ENCODE measurements at regions not wholly inside any gene's neighbourhood (a gene's known extent, or its start where the extent isn't known, plus 50 kb on each side); places are given as distances from the start of the nearest gene placed in this dataset.

DNA sequence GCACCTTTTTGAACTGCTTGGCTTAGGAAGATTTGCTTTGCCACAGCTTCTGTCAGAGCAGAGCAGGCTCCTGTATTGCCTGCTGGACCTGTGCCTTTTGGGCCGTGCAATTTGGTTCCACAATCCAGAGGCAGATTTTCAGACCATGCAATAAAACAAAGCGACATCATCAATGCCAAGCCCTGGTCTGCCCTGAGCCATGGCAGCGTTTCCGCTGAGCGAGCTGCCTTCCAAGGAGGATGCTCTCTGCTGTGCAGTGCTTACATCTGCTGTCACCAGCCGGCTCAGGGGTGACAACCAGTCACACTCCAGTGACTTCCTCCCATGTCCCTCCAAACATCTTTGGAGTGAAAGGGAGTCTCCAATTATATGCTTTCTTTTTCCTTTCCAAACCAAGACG lies 282.2 kb downstream of the CDH26 start:
- DNase-seq (ENCODE audit: low read depth in 1 of 2, low spot score in 1 of 2): no peak

DNA sequence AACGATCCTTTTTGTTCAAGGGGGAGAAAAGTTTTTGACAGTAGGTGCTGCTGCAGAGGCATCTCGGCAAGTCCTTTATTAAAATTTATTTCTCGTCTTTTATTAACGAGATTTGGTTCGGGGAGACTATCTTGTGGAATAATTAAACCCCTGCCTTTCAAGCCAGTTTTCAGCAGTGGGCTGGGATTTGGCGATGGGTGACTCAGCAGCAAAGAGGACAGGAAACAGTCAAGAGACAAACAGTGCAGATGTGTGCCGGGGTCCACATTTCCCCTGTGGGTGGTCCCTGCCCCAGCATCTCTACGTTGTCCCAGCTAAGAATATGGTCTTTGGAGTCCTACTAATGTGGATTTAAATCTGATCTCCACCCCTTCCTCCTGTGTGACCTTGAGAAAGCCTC lies 282.8 kb downstream of the CDH26 start:
- no peak for DNase-seq (ENCODE audit: low read depth in 1 of 2, low spot score in 1 of 2)

- no peak for DNase-seq (ENCODE audit: low read depth in 1 of 2, low spot score in 1 of 2)
Observed at GRCh38 chr20:60242836-60243505, 284.7 kb downstream of the CDH26 start.

- no peak for DNase-seq (ENCODE audit: low read depth in 1 of 2, low spot score in 1 of 2)
Observed at GRCh38 chr20:60244373-60245146, 286.3 kb downstream of the CDH26 start.

DNA sequence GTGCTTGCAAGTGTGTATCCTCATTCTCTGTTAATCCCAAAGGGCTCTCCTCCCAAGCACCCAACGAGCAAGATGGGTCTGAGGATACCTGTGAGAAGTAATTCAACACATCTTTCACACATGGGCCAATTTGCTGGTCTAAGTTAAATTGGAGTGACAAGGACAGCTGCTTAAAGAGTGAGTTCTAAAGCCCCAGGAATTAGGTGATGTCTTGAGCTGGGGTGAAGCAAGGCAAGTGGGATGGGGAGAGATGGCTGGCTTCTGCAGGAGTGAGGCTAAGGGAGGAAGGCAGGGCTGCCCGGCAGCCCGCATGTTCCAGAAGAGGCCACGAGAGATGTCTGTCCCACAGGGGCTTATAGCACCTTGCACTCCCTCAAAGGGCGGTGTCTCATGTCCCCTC lies 288.5 kb downstream of the CDH26 start:
- DNase-seq (ENCODE audit: low read depth in 1 of 2, low spot score in 1 of 2): no peak

GRCh38 chr20:60249436-60249835 lies 291.2 kb downstream of the CDH26 start:
- no peak for DNase-seq (ENCODE audit: low read depth in 1 of 2, low spot score in 1 of 2)

DNA sequence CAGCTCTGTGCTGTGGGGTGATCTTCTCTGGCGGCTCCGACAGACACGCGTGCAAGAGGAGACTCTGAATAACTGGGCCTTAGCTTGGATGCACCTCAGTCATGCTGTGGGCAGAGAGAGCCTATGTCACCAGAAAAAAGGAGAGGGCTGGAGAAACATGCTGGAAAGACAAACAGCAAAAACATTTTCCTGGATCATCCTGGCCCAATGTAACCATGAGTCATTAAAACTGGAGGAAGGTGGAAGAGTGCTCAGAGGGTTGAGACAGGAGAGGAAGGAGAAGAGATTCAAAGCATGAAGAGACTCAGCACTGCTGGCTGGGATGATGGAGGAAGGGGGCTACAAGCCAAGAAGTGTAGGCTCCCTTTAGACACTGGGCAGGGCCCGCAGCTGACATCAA lies 292.0 kb downstream of the CDH26 start:
- no peak for DNase-seq (ENCODE audit: low read depth in 1 of 2, low spot score in 1 of 2)

DNA sequence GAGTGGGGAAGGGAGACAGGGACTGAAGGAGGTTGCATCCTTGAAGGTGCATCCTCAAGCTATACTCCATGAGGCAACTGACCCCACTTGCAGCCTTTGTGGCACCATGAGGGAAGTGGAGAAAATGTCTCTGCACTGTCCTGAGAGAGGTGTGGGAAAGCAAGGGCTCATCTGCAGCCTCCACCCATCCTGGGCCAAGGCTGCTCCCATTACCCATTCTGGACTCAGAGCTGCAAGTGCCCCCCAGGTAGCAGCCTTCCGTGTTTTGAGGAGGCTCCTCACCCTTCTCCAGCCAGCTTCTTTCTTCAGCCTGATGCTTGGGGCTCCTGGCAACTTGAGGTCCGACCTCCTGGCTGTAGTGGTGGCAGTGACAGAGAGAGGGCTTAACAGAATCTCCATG lies 294.6 kb downstream of the CDH26 start:
- no peak for DNase-seq (ENCODE audit: low read depth in 1 of 2, low spot score in 1 of 2)

- no peak for DNase-seq (ENCODE audit: low read depth in 1 of 2, low spot score in 1 of 2)
Observed at GRCh38 chr20:60253471-60253870, 295.2 kb downstream of the CDH26 start.

DNA sequence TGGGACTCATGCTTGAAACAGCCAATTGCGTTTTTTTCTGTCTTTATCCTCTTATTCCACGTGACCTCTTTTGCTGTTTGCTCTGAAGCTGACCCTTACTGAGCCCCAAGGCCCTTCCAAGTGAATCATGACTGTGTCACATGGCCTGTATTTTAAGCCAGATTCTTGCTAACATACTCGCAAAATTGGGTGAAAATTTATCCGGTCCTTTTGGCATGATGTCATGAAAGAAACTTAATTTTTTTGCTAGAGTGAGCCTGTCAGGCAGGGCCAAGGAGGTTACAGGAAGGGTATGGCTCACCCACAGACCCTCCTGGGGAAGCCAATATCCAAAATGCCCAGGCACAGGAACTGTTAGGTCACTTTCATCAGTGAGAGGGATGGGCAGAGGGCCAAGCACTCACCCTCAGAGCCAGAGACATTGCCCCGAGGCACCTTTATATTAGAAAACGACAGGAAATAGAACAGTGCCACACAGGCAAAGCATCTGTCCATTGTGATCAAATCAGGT lies 296.7 kb downstream of the CDH26 start:
- DNase-seq (ENCODE audit: low read depth in 1 of 2, low spot score in 1 of 2): no peak

- no peak for DNase-seq (ENCODE audit: low read depth in 1 of 2, low spot score in 1 of 2)
Observed at GRCh38 chr20:60255415-60255814, 297.2 kb downstream of the CDH26 start.

DNA sequence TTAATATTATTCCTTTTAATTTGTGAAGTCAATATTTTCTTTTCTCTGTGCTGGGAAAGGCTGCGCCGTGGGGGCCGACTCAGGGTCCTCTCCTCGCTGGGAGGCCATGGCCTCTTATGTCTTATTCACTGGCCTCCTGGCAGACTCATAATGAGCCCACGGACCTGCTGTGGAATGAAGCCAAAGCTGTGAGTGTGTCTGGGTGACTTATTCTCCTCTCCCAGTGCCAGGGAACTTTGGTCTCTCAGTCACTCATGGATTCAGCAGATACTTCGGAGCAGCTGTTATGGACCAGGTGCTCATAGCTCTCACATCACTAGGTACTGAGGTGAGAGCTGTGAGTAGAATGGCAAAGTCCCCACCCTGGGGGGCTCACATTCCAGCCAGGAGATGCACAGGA lies 297.6 kb downstream of the CDH26 start:
- no peak for DNase-seq (ENCODE audit: low read depth in 1 of 2, low spot score in 1 of 2)

DNA sequence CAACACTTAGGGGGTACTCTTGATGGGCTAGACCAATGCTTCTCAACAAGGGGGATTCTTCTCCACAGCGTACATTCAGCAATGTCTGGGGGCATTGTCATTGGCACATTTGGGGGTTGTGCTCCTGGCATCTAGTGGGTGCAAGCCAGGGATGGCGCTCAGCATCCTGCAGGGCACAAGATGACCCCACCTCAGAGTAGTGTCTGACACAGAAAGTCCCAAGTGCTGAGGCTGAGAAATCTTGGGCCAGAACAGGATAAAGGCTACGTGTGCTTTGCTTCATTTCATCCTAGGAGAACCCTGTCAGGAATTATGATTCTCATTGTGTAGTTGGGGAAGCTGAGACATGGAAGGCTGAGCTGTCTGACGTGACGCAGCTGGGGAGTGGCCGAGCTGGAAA lies 298.6 kb downstream of the CDH26 start:
- DNase-seq (ENCODE audit: low read depth in 1 of 2, low spot score in 1 of 2): no peak

- DNase-seq (ENCODE audit: low read depth in 1 of 2, low spot score in 1 of 2): no peak
Observed at GRCh38 chr20:60257671-60258070, 299.4 kb downstream of the CDH26 start.

DNA sequence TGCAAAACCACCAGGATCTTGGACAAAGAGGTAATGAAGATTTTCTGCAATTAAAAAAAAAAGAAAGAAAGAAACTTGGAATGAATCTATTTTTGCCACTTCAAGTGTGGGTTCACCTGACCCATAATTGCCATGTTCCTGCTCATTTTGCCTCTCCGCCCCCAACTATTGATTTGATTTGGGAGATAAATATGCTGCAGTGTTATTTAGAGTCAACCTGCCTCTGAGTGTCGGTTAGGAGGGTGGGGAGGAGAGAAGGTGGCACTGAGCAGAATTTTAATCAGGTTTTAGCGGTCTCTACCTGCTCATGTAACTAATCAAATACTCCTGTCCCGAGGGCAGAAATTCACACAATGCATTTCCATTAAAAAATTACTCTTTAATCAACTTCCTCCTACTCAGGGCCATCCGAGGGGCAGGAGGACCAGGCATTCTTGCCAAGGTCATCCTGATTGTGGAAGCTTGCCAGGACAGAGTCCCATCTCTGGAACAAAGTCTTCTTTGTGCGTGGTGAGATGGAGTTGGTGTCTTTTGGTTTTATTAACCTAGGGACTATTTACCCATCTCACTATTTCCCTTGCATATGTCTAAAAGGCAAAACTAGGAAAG lies 300.1 kb downstream of the CDH26 start:
- DNase-seq (ENCODE audit: low read depth in 1 of 2, low spot score in 1 of 2): no peak

DNA sequence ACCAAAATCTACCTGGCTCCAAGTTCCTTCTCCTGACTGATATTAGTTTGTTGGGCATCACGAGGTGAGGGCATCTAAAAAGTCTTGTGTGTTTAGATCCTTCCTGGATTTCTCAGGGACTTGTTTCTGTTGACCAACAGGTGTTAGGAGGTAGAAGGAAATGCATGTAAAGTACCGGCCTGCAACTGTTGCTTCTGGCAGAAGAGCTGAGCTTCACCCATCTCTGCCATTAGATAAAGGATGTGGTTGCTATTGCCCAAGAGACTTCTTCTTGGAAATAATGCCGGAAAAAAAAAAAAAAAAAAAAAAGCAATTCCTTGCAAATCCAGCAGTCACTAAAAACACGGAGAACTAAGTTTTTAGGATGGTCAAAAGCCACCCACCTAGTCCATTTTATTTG lies 303.1 kb downstream of the CDH26 start:
- DNase-seq (ENCODE audit: low read depth in 1 of 2, low spot score in 1 of 2): no peak

- DNase-seq (ENCODE audit: low read depth in 1 of 2, low spot score in 1 of 2): peak; percentile 20 to 32
Observed at GRCh38 chr20:60262967-60263603, 304.9 kb downstream of the CDH26 start.

GRCh38 chr20:60263725-60264709 lies 305.8 kb downstream of the CDH26 start:
- DNase-seq (ENCODE audit: low read depth in 1 of 2, low spot score in 1 of 2): no peak

GRCh38 chr20:60266177-60266823 lies 308.1 kb downstream of the CDH26 start:
- no peak for DNase-seq (ENCODE audit: low read depth in 1 of 2, low spot score in 1 of 2)

GRCh38 chr20:60268491-60268890 lies 310.3 kb downstream of the CDH26 start:
- no peak for DNase-seq (ENCODE audit: low read depth in 1 of 2, low spot score in 1 of 2)

All from activated CD4-positive, alpha-beta T cell treated with anti-CD3 and anti-CD28 coated beads, Interleukin-2, amount 50 U/mL, for 24 hours (primary cell).